Esophagus muscularis mucosa (tissue), 4 donors: ENCODE measurements at regions not wholly inside any gene's neighbourhood (a gene's known extent, or its start where the extent isn't known, plus 50 kb on each side); places are given as distances from the start of the nearest gene placed in this dataset.

Experiments used
- EP300 ChIP-seq: sonication (generic); formaldehyde crosslinking; IDR thresholded peaks from one replicate; pipeline ENCODE4 v1.6.1; 2017; ENCODE audit warnings: antibody characterized with exemption
- POLR2A ChIP-seq: fragments of 450-650 bp; IDR thresholded peaks from one replicate; pipeline ENCODE4 v1.6.1; 2017; ENCODE audit warnings: antibody characterized with exemption, moderate library complexity, mild to moderate bottlenecking, low read depth
- POLR2AphosphoS5 ChIP-seq, 2 donors: sonication (generic); formaldehyde crosslinking; IDR thresholded peaks; one replicate each; pipeline ENCODE4 v1.6.1; 2017; ENCODE audit warnings: antibody characterized with exemption in 2 of 2
- TF ChIP-seq, protein P1 (sequence below), 3 experiments: fragments of 200-600 bp in 2 of 3; fragments of 450-650 bp in 1 of 3; sonication (generic) in 2 of 3; IDR thresholded peaks; one replicate each; pipeline ENCODE4 v1.5.1; 2017 to 2019; ENCODE audit warnings: antibody characterized with exemption in 3 of 3, mild to moderate bottlenecking in 2 of 3, moderate library complexity in 1 of 3

DNA sequence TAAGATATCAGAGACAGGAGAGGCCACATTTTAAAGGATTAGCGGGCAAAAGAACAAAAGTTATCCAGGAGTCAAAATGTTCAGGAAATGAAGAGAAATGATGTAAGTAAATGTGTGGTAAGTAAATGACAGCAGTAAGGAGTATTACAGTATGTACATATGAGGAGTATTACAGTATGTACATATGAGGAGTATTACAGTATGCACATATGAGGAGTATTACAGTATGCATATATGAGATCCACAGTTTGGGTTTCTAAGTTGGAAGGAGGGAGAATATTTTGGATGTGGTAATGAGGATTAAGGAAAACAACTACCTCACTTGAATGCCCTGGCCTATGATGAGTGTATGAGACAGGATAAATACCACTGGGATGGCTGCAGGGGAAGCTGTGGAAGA lies 192.4 kb upstream of the DGKB start:
- no peak for TF ChIP-seq POLR2AphosphoS5 (IDR thresholded peaks at IDR 0.05)
- TF ChIP-seq, protein P1, sequence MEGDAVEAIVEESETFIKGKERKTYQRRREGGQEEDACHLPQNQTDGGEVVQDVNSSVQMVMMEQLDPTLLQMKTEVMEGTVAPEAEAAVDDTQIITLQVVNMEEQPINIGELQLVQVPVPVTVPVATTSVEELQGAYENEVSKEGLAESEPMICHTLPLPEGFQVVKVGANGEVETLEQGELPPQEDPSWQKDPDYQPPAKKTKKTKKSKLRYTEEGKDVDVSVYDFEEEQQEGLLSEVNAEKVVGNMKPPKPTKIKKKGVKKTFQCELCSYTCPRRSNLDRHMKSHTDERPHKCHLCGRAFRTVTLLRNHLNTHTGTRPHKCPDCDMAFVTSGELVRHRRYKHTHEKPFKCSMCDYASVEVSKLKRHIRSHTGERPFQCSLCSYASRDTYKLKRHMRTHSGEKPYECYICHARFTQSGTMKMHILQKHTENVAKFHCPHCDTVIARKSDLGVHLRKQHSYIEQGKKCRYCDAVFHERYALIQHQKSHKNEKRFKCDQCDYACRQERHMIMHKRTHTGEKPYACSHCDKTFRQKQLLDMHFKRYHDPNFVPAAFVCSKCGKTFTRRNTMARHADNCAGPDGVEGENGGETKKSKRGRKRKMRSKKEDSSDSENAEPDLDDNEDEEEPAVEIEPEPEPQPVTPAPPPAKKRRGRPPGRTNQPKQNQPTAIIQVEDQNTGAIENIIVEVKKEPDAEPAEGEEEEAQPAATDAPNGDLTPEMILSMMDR (IDR thresholded peaks at IDR 0.05), result no peak
- no peak for TF ChIP-seq POLR2A
- TF ChIP-seq EP300, result no peak
